ENCODE measurements at regions not wholly inside any gene's neighbourhood (a gene's known extent, or its start where the extent isn't known, plus 50 kb on each side); places are given as distances from the start of the nearest gene placed in this dataset.

DNA sequence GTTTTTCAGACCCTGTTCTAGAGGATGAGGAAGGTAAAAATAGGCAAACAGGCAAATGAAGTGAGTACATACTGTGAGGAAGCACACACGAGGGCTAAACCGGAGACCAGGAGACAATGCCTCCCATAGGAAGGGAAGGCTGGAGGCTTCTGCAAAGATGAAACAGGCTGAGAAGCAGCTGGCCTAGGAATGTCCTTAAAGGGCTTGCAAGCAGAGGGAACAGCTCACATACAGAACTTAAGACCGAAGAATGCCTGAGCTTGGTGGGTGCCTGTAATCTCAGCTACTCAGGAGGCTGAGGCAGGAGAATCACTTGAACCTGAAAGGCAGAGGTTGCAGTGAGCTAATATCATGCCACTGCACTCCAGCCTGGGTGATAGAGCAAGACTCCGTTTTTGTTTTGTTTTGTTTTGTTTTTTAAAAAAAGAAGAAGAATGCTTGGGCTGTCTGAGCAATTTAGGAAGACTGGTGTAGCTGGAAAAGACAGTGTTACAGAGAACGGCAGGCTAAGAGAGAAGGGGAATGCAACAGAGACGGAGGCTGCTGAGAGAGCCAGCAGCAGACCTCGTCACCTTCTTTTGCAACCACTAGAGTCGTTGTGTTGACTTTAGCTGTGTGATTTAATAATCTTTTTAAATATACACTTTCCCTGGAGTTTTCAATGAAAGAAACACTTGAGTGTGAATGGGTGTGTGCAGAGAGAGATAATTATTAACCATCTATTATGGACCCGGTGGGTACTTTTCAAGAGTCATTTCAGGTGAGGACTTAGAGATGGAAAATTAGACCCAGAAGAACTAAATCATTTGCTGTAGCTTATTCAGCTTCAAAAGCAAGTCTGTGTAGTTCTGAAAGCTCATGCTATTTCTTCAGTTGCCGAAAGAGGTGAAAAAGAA is 232.8 kb downstream of the GALR1 start:
- H3K36me3 ChIP-seq (ENCODE audit: insufficient read depth), result no peaks in the 10 kb centered on the region
- WGBS, result 76% methylated on average over 10 of the region's 10 CpGs
- H3K4me3 ChIP-seq (ENCODE audit: low read depth, low read length), result no peak overlapping the region
- H3K27ac ChIP-seq (ENCODE audit: low read depth), result no peak overlapping the region
- no peaks in the 10 kb centered on the region for H3K4me1 ChIP-seq (ENCODE audit: insufficient read depth)
- no peak for DNase-seq (ENCODE audit: extremely low spot score)

DNA sequence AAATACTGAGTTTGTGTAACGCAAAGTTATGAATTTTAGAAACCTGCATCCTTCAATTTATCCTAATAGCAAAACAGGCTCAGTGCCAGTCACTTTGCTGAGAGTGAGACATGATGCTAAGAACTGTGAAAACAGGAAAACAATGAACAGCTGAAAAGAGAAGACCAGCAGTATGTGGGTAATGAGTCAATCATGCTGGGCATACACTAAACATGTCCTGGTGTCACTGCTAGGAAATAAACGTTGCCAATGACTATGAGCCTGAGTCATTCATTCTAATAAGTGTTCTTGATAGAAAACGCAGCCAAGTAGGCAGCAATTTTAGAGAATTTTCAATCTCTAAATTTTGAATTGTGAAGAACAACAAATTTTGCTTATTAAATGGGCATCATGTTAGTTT is 237.3 kb downstream of the GALR1 start:
- Histone ChIP-seq H3K4me3 (ENCODE audit: low read depth, low read length) (no peak overlapping the region), H3K27ac (ENCODE audit: low read depth) (no peak overlapping the region), H3K36me3 (ENCODE audit: insufficient read depth) (no peaks in the 10 kb centered on the region), H3K4me1 (ENCODE audit: insufficient read depth) (no peaks in the 10 kb centered on the region)
- 79% methylated on average over 3 of the region's 3 CpGs for WGBS
- DNase-seq (ENCODE audit: extremely low spot score), result no peak

DNA sequence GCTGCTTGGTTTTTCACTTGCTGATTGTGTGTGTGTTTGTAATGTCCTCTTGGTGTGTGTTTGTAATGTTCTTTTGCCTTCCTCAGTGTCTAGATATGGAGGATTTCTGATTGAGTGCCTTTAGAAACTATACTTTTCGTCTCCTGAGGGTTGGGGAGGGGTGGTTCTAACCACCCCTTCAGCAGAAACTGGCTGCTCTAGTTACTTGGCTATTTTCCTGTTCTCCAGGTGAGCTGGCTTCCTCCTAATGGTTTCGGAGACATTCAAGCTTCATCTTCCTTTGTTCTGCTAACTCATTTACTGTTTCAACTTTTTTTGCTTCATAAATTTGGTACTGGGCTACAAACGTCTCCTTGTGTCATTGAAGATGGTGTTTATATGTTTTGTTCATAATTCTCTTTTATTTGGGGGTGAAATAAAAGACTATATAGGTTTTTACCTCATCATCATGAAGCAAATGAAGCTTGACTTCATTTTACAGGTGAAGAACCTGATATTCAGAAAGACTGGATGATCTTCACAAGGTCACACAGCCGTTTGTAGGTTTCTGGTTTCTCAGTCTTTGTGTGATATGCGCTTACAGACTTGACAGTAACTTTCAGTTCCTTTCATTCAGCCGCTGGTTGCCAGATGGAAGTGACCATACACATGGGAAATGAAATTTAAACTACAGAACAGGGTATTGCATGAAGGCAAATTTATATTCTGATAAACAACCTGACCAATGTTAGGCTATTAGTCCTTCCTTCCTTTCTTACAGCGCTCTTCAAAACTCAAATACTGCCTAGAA is 238.5 kb downstream of the GALR1 start:
- Histone ChIP-seq H3K36me3 (ENCODE audit: insufficient read depth) (no peaks in the 10 kb centered on the region), H3K27ac (ENCODE audit: low read depth) (no peak overlapping the region), H3K4me3 (ENCODE audit: low read depth, low read length) (no peak overlapping the region), H3K4me1 (ENCODE audit: insufficient read depth) (no peaks in the 10 kb centered on the region)
- 80% methylated on average over 7 of the region's 7 CpGs for WGBS
- no peak for DNase-seq (ENCODE audit: extremely low spot score)

DNA sequence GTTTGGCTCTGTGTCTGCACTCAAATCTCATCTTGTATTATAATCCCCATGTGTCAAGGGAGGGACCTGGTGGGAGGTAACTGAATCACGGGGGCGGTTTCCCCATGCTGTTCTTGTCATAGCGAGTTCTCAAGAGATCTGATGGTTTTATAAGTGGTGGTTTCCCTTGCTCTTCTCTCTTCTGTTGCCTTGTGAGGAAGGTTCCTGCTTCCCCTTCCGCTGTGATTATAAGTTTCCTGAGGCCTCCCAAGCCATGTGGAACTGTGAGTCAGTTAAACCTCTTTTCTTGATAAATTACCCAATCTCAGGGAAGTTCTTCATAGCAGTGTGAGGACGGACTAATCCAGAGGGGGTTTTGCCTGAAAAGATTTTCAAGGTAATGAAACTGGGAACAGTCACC is 245.4 kb downstream of the GALR1 start:
- 38% methylated on average over 5 of the region's 5 CpGs for WGBS
- H3K36me3 ChIP-seq (ENCODE audit: insufficient read depth), result no peaks in the 10 kb centered on the region
- no peak overlapping the region for H3K4me3 ChIP-seq (ENCODE audit: low read depth, low read length)
- DNase-seq (ENCODE audit: extremely low spot score), result no peak
- H3K4me1 ChIP-seq (ENCODE audit: insufficient read depth), result no peaks in the 10 kb centered on the region
- H3K27ac ChIP-seq (ENCODE audit: low read depth), result no peak overlapping the region

DNA sequence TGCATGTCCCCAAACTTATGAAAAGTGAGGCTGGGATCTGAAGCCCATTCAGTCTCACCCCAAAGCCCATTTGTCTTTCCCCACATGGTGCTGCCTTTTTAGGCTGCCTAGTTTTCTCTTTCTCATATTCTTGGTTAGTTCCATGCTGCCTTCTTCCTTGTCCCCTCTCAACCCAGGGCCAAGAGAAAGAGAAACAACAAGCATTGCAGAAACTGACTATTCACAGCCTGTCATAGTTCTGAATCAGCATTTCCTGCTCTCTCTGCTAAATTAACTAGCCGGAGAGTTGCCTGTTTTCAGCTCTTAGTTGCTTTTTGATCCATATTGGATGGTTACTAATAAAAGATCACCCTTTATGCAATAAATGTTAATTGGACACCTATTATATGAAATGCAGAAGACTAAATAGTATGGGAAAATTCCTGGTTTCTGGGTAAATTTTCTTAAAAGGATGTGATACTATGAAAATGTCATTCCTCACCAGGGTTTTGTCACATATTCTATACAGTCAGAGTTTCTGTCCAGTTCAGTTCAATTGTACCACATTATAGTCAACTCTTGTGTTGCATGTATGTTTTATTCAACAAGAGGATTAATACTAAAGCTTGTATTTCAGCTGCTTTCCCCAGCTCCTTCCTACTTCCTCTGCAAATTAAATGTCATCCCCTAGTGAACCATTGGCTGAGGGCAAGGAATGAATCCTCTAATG is 246.5 kb downstream of the GALR1 start:
- no peaks in the 10 kb centered on the region for H3K36me3 ChIP-seq (ENCODE audit: insufficient read depth)
- H3K4me1 ChIP-seq (ENCODE audit: insufficient read depth), result no peaks in the 10 kb centered on the region
- WGBS, result 40% methylated on average over 1 of the region's 1 CpG
- no peak overlapping the region for H3K4me3 ChIP-seq (ENCODE audit: low read depth, low read length)
- no peak overlapping the region for H3K27ac ChIP-seq (ENCODE audit: low read depth)
- no peak for DNase-seq (ENCODE audit: extremely low spot score)

DNA sequence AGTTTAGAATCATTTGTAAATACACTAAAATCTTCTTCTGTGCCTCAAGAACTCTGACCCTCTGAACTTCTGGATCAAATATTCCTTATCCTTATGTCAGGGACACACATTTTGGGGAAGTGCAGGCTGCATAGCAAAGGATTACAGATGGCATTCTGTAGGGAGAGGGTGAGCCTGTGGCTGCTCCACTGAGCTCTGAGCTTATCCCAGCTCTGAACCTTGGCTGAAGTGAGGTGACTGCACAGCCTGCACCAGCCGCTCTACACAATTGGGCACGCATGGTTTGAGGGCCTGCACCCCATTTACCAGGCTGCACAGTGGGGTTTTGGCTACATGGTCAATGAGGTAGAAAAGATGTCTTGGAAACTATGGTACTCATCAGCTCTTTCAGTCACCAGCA is 251.6 kb downstream of the GALR1 start:
- Histone ChIP-seq H3K36me3 (ENCODE audit: insufficient read depth) (no peaks in the 10 kb centered on the region), H3K4me3 (ENCODE audit: low read depth, low read length) (no peak overlapping the region), H3K4me1 (ENCODE audit: insufficient read depth) (no peaks in the 10 kb centered on the region), H3K27ac (ENCODE audit: low read depth) (no peak overlapping the region)
- no peak for DNase-seq (ENCODE audit: extremely low spot score)
- WGBS, result 37% methylated on average over 2 of the region's 2 CpGs

DNA sequence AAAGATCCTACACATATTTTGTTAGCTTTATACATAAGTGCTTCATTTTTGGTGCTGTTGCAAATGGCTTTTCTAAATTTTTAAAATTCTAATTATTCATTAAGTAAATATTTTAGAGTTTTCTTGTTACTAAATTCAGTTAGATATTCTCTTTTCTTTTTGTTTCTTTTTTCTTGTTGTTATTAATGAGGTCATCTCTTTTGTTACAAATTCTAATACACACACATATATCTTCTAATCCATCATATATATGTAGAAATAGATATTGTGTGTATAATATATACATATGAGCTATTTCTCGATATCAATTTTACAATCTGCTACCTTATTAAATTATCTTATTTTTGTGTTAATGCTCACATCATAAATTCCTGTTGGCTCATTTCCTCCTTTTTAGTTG is 255.9 kb downstream of the GALR1 start:
- Histone ChIP-seq H3K36me3 (ENCODE audit: insufficient read depth) (no peaks in the 10 kb centered on the region), H3K4me1 (ENCODE audit: insufficient read depth) (no peaks in the 10 kb centered on the region), H3K27ac (ENCODE audit: low read depth) (no peak overlapping the region), H3K4me3 (ENCODE audit: low read depth, low read length) (no peak overlapping the region)
- DNase-seq (ENCODE audit: extremely low spot score), result no peak
- WGBS, result 93% methylated on average over 1 of the region's 1 CpG

DNA sequence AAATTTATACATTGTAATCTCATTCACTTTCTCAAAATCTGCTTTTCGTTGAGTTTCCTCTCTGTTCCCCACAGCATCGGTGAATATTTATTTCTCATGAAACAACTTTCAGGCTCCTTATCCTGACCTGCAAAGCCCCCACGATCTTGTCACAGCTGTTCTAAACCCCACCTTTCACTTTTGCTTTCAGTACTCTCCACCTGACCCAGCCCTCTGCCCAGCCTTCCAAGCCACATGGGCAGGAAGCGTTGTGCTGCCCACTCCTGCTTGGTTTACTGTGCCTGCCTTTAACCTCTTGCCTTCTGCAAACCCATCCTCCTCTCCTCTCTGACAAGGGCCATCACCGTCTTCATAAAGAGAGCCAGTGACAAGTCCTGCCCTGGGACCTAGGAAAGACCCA is 262.5 kb downstream of the GALR1 start:
- DNase-seq (ENCODE audit: extremely low spot score), result no peak
- no peak overlapping the region for H3K4me3 ChIP-seq (ENCODE audit: low read depth, low read length)
- no peaks in the 10 kb centered on the region for H3K4me1 ChIP-seq (ENCODE audit: insufficient read depth)
- H3K36me3 ChIP-seq (ENCODE audit: insufficient read depth), result no peaks in the 10 kb centered on the region
- no peak overlapping the region for H3K27ac ChIP-seq (ENCODE audit: low read depth)
- 80% methylated on average over 5 of the region's 5 CpGs for WGBS

DNA sequence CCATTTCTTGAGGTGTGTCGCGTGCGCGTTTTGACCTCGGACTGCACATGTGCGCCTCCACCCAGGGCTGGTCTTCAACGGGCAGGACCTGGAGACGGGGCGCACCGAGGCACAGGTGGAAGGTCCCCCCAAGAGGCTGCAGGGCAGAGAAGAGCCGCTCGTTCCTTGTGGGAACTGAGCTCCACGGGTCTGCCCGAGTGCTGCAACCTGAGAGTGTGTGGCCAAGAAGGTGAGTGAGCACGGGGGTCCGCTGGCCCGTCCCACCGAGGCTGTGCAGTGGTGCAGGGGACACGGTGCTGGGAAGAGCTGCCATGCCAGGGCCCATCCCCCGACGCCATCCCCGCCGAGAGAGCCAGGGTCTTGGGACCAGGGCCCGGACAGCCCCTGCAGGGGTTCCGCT is 268.3 kb downstream of the GALR1 start:
- WGBS, result 91% methylated on average over 25 of the region's 25 CpGs
- H3K27ac ChIP-seq (ENCODE audit: low read depth), result no peak overlapping the region
- H3K36me3 ChIP-seq (ENCODE audit: insufficient read depth), result no peaks in the 10 kb centered on the region
- H3K4me1 ChIP-seq (ENCODE audit: insufficient read depth), result no peaks in the 10 kb centered on the region
- no peak overlapping the region for H3K4me3 ChIP-seq (ENCODE audit: low read depth, low read length)
- no peak for DNase-seq (ENCODE audit: extremely low spot score)

DNA sequence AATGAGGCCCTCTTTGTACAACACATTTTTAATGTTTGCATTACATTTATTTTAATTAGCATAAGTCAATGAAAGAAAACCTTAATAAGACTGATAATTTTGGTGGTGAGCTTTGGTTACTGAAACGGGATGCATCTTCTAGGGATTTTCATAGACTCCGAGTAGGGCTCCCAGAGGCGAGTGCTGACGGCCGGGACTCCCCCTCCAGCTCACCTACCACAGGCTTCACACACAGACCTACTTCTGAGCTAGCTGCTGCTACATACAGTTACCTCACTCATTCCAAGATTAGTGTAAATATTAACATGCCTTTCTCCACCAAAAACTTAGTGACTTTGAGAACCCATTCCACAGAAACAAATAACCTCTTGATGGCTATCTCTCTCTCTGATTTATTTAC is 271.1 kb downstream of the GALR1 start:
- Histone ChIP-seq H3K4me3 (ENCODE audit: low read depth, low read length) (no peak overlapping the region), H3K27ac (ENCODE audit: low read depth) (no peak overlapping the region), H3K4me1 (ENCODE audit: insufficient read depth) (no peaks in the 10 kb centered on the region), H3K36me3 (ENCODE audit: insufficient read depth) (no peaks in the 10 kb centered on the region)
- WGBS, result 73% methylated on average over 5 of the region's 5 CpGs
- DNase-seq (ENCODE audit: extremely low spot score), result no peak

DNA sequence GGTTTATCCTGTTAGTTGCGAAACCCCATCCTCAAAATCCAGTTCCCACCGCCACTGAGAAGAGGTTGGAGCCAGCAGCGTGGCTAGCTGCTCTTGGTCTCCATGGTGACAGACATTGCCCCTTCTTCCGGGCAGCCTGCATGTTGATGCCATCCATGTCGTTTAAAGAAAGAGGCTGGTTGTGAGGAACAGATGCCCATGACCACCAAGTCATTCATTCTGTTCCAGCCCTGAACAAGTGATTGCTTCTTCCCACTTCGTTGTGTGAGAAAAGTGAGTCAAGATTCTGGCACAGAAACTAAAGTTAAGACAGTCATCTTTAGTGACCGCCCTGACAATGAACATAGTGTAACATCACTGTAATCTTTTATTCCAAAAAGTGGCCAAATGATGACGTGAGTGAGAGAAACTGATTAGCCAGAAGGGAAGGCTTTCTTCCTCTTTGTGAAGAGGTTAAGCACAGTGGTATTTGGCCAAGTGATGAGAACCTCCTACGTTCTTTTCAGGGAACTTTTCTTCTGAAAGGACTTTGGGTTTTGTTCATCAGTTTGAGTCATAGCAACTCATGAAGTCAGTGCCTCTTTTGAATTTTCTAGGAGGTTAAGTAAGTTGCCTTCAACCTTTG is 272.5 kb downstream of the GALR1 start:
- 70% methylated on average over 9 of the region's 9 CpGs for WGBS
- Histone ChIP-seq H3K4me3 (ENCODE audit: low read depth, low read length) (no peak overlapping the region), H3K27ac (ENCODE audit: low read depth) (no peak overlapping the region)

DNA sequence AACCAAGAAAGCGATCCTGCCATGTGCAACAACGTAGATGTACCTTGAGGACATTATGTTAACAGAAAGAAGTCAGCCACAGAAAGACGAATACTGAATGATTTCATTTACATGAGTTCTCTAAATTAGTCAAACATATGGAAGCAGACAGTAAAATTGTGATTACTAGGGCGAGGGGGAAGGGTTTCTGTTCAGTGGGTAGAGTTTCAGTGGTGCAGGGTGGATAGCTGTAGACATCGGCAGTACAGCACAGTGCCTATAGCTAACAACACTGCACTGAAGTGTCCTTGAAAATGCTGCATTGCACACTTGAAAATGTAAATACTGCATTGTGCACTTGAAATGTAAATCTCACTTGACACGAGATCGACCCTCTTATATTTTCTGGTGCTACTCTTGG is 275.3 kb downstream of the GALR1 start:
- no peak overlapping the region for H3K4me3 ChIP-seq (ENCODE audit: low read depth, low read length)
- H3K36me3 ChIP-seq (ENCODE audit: insufficient read depth), result no peaks in the 10 kb centered on the region

More for the DNA sequence above, 272.5 kb downstream of the GALR1 start:
- H3K4me1 ChIP-seq (ENCODE audit: insufficient read depth), result no peaks in the 10 kb centered on the region
- no peak for DNase-seq (ENCODE audit: extremely low spot score)
- no peaks in the 10 kb centered on the region for H3K36me3 ChIP-seq (ENCODE audit: insufficient read depth)

DNA sequence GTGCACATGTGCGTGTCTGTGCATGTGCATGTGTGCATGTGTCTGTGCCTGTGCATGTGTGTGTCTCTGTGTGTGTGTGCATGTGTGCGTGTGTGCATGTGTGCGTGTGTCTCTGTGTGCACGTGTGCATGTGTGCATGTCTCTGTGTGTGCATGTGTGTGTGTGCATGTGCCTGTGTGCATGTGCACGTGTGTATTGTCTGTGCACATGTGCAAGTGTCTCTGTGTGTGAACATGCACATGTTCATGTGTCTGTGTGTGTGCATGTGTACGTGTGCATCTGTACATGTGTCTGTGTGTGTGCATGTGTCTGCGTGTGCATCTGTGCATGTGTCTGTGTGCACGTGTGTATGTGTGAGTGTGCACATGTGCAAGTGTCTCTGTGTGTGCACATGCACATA is 277.3 kb downstream of the GALR1 start:
- Histone ChIP-seq H3K4me1 (ENCODE audit: insufficient read depth) (no peaks in the 10 kb centered on the region), H3K27ac (ENCODE audit: low read depth) (no peak overlapping the region), H3K4me3 (ENCODE audit: low read depth, low read length) (no peak overlapping the region), H3K36me3 (ENCODE audit: insufficient read depth) (no peaks in the 10 kb centered on the region)
- 93% methylated on average over 8 of the region's 8 CpGs for WGBS
- DNase-seq (ENCODE audit: extremely low spot score), result no peak

More for the DNA sequence above, 275.3 kb downstream of the GALR1 start:
- DNase-seq (ENCODE audit: extremely low spot score), result no peak
- Histone ChIP-seq H3K4me1 (ENCODE audit: insufficient read depth) (no peaks in the 10 kb centered on the region), H3K27ac (ENCODE audit: low read depth) (no peak overlapping the region)
- WGBS, result 76% methylated on average over 7 of the region's 7 CpGs
